ENCODE measurements at regions not wholly inside any gene's neighbourhood (a gene's known extent, or its start where the extent isn't known, plus 50 kb on each side); places are given as distances from the start of the nearest gene placed in this dataset.
"Not testable (repeated sequence)": the region's sequence is repeated elsewhere in the genome, so short reads cannot be mapped to it uniquely, and the experiment has no call there.

GRCh38 chr16:17970157-17970765, 366.3 kb downstream of the NPIPA8 start:
- H3K9me3 ChIP-seq (ENCODE audit: control insufficient read depth, insufficient read depth, low read length) = no peaks in the 10 kb centered on the region
- H3K27ac ChIP-seq (ENCODE audit: low read length) = no peak overlapping the region
- 0 out of 2 replicates have a peak, but pooled peaks cover 1% of the 10 kb centered on the region for H3K4me1 ChIP-seq (ENCODE audit: control insufficient read depth, insufficient read depth, low read length)
- no peaks in the 10 kb centered on the region for H3K36me3 ChIP-seq (ENCODE audit: control insufficient read depth, insufficient read depth, low read length)
- H3K4me3 ChIP-seq (ENCODE audit: low read length) = no peak overlapping the region
- no peaks in the 10 kb centered on the region for H3K27me3 ChIP-seq (ENCODE audit: control insufficient read depth, insufficient read depth, low read length)
- DNase-seq (ENCODE audit: low read depth, low spot score) = no peak
- WGBS (ENCODE audit: insufficient coverage, insufficient read length) = no CpG with 5 or more reads among the region's 5 CpGs

- Histone ChIP-seq H3K27me3 (ENCODE audit: control insufficient read depth, insufficient read depth, low read length) (no peaks in the 10 kb centered on the region), H3K9me3 (ENCODE audit: control insufficient read depth, insufficient read depth, low read length) (no peaks in the 10 kb centered on the region), H3K36me3 (ENCODE audit: control insufficient read depth, insufficient read depth, low read length) (no peaks in the 10 kb centered on the region), H3K27ac (ENCODE audit: low read length) (no peak overlapping the region), H3K4me1 (ENCODE audit: control insufficient read depth, insufficient read depth, low read length) (0 out of 2 replicates have a peak, but pooled peaks cover 1% of the 10 kb centered on the region), H3K4me3 (ENCODE audit: low read length) (no peak overlapping the region)
- DNase-seq (ENCODE audit: low read depth, low spot score) = no peak
- WGBS (ENCODE audit: insufficient coverage, insufficient read length) = no CpG with 5 or more reads among the region's 10 CpGs
These were observed 371.2 kb downstream of the NPIPA8 start for GRCh38 chr16:17965133-17965900.

GRCh38 chr16:17964196-17964595, 372.3 kb downstream of the NPIPA8 start:
- Histone ChIP-seq H3K36me3 (ENCODE audit: control insufficient read depth, insufficient read depth, low read length) (no peaks in the 10 kb centered on the region), H3K27ac (ENCODE audit: low read length) (no peak overlapping the region), H3K9me3 (ENCODE audit: control insufficient read depth, insufficient read depth, low read length) (no peaks in the 10 kb centered on the region), H3K4me1 (ENCODE audit: control insufficient read depth, insufficient read depth, low read length) (no peaks in the 10 kb centered on the region), H3K27me3 (ENCODE audit: control insufficient read depth, insufficient read depth, low read length) (no peaks in the 10 kb centered on the region), H3K4me3 (ENCODE audit: low read length) (no peak overlapping the region)
- DNase-seq (ENCODE audit: low read depth, low spot score) = no peak
- no CpG with 5 or more reads among the region's 3 CpGs for WGBS (ENCODE audit: insufficient coverage, insufficient read length)

GRCh38 chr16:17963185-17963836, 373.2 kb downstream of the NPIPA8 start:
- no peaks in the 10 kb centered on the region for H3K27me3 ChIP-seq (ENCODE audit: control insufficient read depth, insufficient read depth, low read length)
- DNase-seq (ENCODE audit: low read depth, low spot score) = no peak
- no peak overlapping the region for H3K4me3 ChIP-seq (ENCODE audit: low read length)
- no peaks in the 10 kb centered on the region for H3K36me3 ChIP-seq (ENCODE audit: control insufficient read depth, insufficient read depth, low read length)
- no peaks in the 10 kb centered on the region for H3K9me3 ChIP-seq (ENCODE audit: control insufficient read depth, insufficient read depth, low read length)
- WGBS (ENCODE audit: insufficient coverage, insufficient read length) = no CpG with 5 or more reads among the region's 12 CpGs
- H3K4me1 ChIP-seq (ENCODE audit: control insufficient read depth, insufficient read depth, low read length) = no peaks in the 10 kb centered on the region
- no peak overlapping the region for H3K27ac ChIP-seq (ENCODE audit: low read length)

- no peak overlapping the region for H3K27ac ChIP-seq (ENCODE audit: low read length)
- no peak overlapping the region for H3K4me3 ChIP-seq (ENCODE audit: low read length)
- H3K9me3 ChIP-seq (ENCODE audit: control insufficient read depth, insufficient read depth, low read length) = no peaks in the 10 kb centered on the region
- no CpG with 5 or more reads among the region's 3 CpGs for WGBS (ENCODE audit: insufficient coverage, insufficient read length)
- no peaks in the 10 kb centered on the region for H3K36me3 ChIP-seq (ENCODE audit: control insufficient read depth, insufficient read depth, low read length)
- no peaks in the 10 kb centered on the region for H3K4me1 ChIP-seq (ENCODE audit: control insufficient read depth, insufficient read depth, low read length)
- H3K27me3 ChIP-seq (ENCODE audit: control insufficient read depth, insufficient read depth, low read length) = no peaks in the 10 kb centered on the region
- DNase-seq (ENCODE audit: low read depth, low spot score) = no peak
These were observed 373.8 kb downstream of the NPIPA8 start for GRCh38 chr16:17962726-17963125.

- H3K27me3 ChIP-seq (ENCODE audit: control insufficient read depth, insufficient read depth, low read length); H3K36me3 ChIP-seq (ENCODE audit: control insufficient read depth, insufficient read depth, low read length); H3K4me1 ChIP-seq (ENCODE audit: control insufficient read depth, insufficient read depth, low read length); H3K9me3 ChIP-seq (ENCODE audit: control insufficient read depth, insufficient read depth, low read length); H3K4me3 ChIP-seq (ENCODE audit: low read length); DNase-seq (ENCODE audit: low read depth, low spot score); H3K27ac ChIP-seq (ENCODE audit: low read length): not testable (repeated sequence)
- no CpG with 5 or more reads among the region's 8 CpGs for WGBS (ENCODE audit: insufficient coverage, insufficient read length)
These were observed 374.7 kb downstream of the NPIPA8 start for GRCh38 chr16:17961822-17962221.

- Histone ChIP-seq H3K36me3 (ENCODE audit: control insufficient read depth, insufficient read depth, low read length) (no peaks in the 10 kb centered on the region), H3K27me3 (ENCODE audit: control insufficient read depth, insufficient read depth, low read length) (no peaks in the 10 kb centered on the region), H3K4me3 (ENCODE audit: low read length) (no peak overlapping the region), H3K27ac (ENCODE audit: low read length) (no peak overlapping the region), H3K9me3 (ENCODE audit: control insufficient read depth, insufficient read depth, low read length) (no peaks in the 10 kb centered on the region), H3K4me1 (ENCODE audit: control insufficient read depth, insufficient read depth, low read length) (peaks cover 1% of the 10 kb centered on the region; the same call in 1 of the 2 replicates)
- 100% methylated on average over 1 of the region's 4 CpGs for WGBS (ENCODE audit: insufficient coverage, insufficient read length)
- DNase-seq (ENCODE audit: low read depth, low spot score) = no peak
These were observed 385.2 kb downstream of the NPIPA8 start for GRCh38 chr16:17951378-17951777.

- no peak overlapping the region for H3K27ac ChIP-seq (ENCODE audit: low read length)
- no peak overlapping the region for H3K4me3 ChIP-seq (ENCODE audit: low read length)
- peaks cover 1% of the 10 kb centered on the region; the same call in 1 of the 2 replicates for H3K4me1 ChIP-seq (ENCODE audit: control insufficient read depth, insufficient read depth, low read length)
- no peaks in the 10 kb centered on the region for H3K9me3 ChIP-seq (ENCODE audit: control insufficient read depth, insufficient read depth, low read length)
- no peaks in the 10 kb centered on the region for H3K36me3 ChIP-seq (ENCODE audit: control insufficient read depth, insufficient read depth, low read length)
- DNase-seq (ENCODE audit: low read depth, low spot score) = no peak
- H3K27me3 ChIP-seq (ENCODE audit: control insufficient read depth, insufficient read depth, low read length) = no peaks in the 10 kb centered on the region
- WGBS (ENCODE audit: insufficient coverage, insufficient read length) = no CpG with 5 or more reads among the region's 4 CpGs
These were observed 386.6 kb downstream of the NPIPA8 start for GRCh38 chr16:17949982-17950250.

GRCh38 chr16:17949141-17949981, 387.2 kb downstream of the NPIPA8 start:
- no CpG with 5 or more reads among the region's 10 CpGs for WGBS (ENCODE audit: insufficient coverage, insufficient read length)
- peaks cover 1% of the 10 kb centered on the region; the same call in 1 of the 2 replicates for H3K4me1 ChIP-seq (ENCODE audit: control insufficient read depth, insufficient read depth, low read length)
- DNase-seq (ENCODE audit: low read depth, low spot score) = no peak
- H3K27me3 ChIP-seq (ENCODE audit: control insufficient read depth, insufficient read depth, low read length) = no peaks in the 10 kb centered on the region
- H3K9me3 ChIP-seq (ENCODE audit: control insufficient read depth, insufficient read depth, low read length) = no peaks in the 10 kb centered on the region
- no peak overlapping the region for H3K4me3 ChIP-seq (ENCODE audit: low read length)
- no peak overlapping the region for H3K27ac ChIP-seq (ENCODE audit: low read length)
- no peaks in the 10 kb centered on the region for H3K36me3 ChIP-seq (ENCODE audit: control insufficient read depth, insufficient read depth, low read length)

- Histone ChIP-seq H3K36me3 (ENCODE audit: control insufficient read depth, insufficient read depth, low read length) (no peaks in the 10 kb centered on the region), H3K27ac (ENCODE audit: low read length) (no peak overlapping the region), H3K4me1 (ENCODE audit: control insufficient read depth, insufficient read depth, low read length) (peaks cover 1% of the 10 kb centered on the region; the same call in 1 of the 2 replicates), H3K4me3 (ENCODE audit: low read length) (no peak overlapping the region), H3K27me3 (ENCODE audit: control insufficient read depth, insufficient read depth, low read length) (no peaks in the 10 kb centered on the region), H3K9me3 (ENCODE audit: control insufficient read depth, insufficient read depth, low read length) (no peaks in the 10 kb centered on the region)
- WGBS (ENCODE audit: insufficient coverage, insufficient read length) = no CpG with 5 or more reads among the region's 3 CpGs
- DNase-seq (ENCODE audit: low read depth, low spot score) = no peak
These were observed 388.9 kb downstream of the NPIPA8 start for GRCh38 chr16:17947637-17948036.
